Ectodermal cell (in vitro differentiated cells): ENCODE measurements at regions not wholly inside any gene's neighbourhood (a gene's known extent, or its start where the extent isn't known, plus 50 kb on each side); places are given as distances from the start of the nearest gene placed in this dataset.

Source experiments
- H3K27ac ChIP-seq: 2 replicates; pipeline ENCODE4 v1.7.0; 2013; ENCODE audit warnings: mild to moderate bottlenecking, low read depth, low read length; ENCODE audit not compliant: insufficient read depth, poor library complexity, severe bottlenecking
- H3K27me3 ChIP-seq: 2 replicates; pipeline ENCODE4 v1.7.0; 2013; ENCODE audit warnings: mild to moderate bottlenecking, low read length; ENCODE audit not compliant: insufficient read depth, control insufficient read depth, poor library complexity, severe bottlenecking
- H3K36me3 ChIP-seq: one replicate; pipeline ENCODE4 v1.7.0; 2013; ENCODE audit warnings: low read length; ENCODE audit not compliant: control insufficient read depth, insufficient read depth
- H3K4me1 ChIP-seq: one replicate; pipeline ENCODE4 v1.7.0; 2013; ENCODE audit warnings: low read length; ENCODE audit not compliant: control insufficient read depth, insufficient read depth
- H3K4me3 ChIP-seq: 2 replicates; pipeline ENCODE4 v1.7.0; 2013; ENCODE audit warnings: low read depth, low read length, control low read depth; ENCODE audit not compliant: insufficient read depth
- H3K9me3 ChIP-seq: 2 replicates; pipeline ENCODE4 v1.7.0; 2013; ENCODE audit warnings: mild to moderate bottlenecking, low read length, moderate library complexity; ENCODE audit not compliant: control insufficient read depth
- WGBS, 2 experiments: methylation state at CpG; one replicate each; pipeline ENCODE4 v1.1.7; 2013; ENCODE audit warnings: missing lambda C conversion rate in 2 of 2; 5-methylcytosine and 5-hydroxymethylcytosine counted together

DNA sequence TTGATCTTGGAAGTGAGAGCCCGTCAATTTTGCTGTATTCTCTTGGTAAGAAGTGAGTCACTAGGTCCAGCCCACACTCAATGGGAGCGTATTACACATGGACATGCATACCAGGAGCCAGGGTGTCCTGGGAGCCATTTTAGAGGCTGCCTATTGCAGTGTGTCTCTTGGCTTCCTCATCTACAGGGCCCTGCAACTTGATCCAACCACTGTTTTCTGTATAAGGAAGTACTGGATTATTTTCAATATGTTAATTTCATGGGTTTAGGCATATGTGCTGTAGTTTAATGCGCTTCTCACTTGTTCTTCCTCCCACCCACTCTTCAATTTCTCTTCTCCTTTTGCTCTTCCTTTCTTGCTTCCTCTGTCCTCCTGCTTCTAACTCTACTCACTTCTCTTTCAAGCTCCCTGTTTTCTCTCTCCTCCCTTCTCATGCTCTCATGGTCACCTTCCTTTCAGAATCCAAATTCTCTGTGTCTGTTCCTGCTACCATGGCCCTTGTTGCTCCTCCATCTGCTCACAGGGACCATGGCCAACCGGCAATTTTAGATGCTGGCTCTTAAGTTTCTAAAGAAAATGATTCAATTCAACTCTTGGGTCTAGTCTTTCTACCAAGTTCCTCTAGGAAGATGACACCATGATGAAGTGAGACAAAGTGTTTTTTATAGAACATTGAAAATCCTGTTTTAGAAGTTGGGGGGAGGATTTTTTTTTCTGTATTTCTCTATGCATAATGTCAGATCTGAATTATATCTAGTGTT, 152.0 kb upstream of the ZEB2 start:
- Histone ChIP-seq H3K9me3 (no peaks in the 10 kb centered on the region), H3K27me3 (no peaks in the 10 kb centered on the region), H3K36me3 (no peaks in the 10 kb centered on the region), H3K4me1 (no peaks in the 10 kb centered on the region), H3K27ac (no peak overlapping the region), H3K4me3 (no peak overlapping the region)
- WGBS, 2 experiments, result 81 to 82% methylated on average over 4 of the region's 4 CpGs

GRCh38 chr2:144670738-144671137, 150.8 kb upstream of the ZEB2 start:
- no peak overlapping the region for H3K27ac ChIP-seq
- H3K27me3 ChIP-seq, result no peaks in the 10 kb centered on the region
- H3K4me1 ChIP-seq, result no peaks in the 10 kb centered on the region
- 100% methylated on average over 1 of the region's 1 CpG; no CpG with 5 or more reads in 1 of the 2 experiments for WGBS, 2 experiments
- H3K4me3 ChIP-seq, result no peak overlapping the region
- no peaks in the 10 kb centered on the region for H3K9me3 ChIP-seq
- no peaks in the 10 kb centered on the region for H3K36me3 ChIP-seq

- 81 to 87% methylated on average over 2 of the region's 2 CpGs for WGBS, 2 experiments
- no peaks in the 10 kb centered on the region for H3K36me3 ChIP-seq
- no peaks in the 10 kb centered on the region for H3K27me3 ChIP-seq
- H3K4me1 ChIP-seq, result no peaks in the 10 kb centered on the region
- H3K27ac ChIP-seq, result no peak overlapping the region
- H3K9me3 ChIP-seq, result no peaks in the 10 kb centered on the region
- H3K4me3 ChIP-seq, result no peak overlapping the region
These were observed 150.2 kb upstream of the ZEB2 start for GRCh38 chr2:144670080-144670479.

DNA sequence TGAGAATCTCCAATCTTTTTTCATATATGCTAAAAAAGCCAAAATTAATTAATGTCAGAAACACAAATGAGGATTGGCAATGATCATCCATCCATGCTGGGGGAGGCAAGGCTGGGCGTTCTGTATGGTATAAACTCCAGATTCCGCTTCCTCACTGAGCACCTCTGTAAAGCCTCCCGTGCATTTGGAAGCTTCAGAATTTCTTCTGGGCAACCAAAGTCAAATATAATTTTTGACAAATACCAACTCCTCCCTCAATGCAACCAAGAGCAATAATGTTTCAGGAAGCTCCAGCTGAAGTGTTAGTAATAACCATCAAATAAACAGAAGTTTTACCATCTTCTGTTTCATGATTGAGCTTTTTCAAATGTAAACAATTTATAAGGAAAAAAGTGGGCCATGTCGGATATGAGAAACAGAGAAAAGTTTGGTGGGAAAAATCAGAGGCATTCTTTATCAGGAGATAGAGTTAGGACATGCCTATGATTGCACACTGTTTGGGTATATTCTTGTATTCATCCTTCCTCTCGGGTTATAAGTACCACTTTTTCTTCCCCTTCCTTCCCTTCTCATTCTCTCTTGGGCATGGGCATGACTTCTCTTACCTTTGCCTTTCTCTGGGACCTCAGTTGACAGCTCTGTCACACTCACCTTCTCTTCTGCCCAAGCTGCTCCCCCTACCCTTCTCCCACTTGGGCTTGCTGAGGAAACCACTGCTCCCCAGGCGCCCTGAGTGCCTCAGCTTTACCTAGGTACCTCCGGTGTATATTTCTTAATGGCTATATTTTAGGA, 149.5 kb upstream of the ZEB2 start:
- no peaks in the 10 kb centered on the region for H3K9me3 ChIP-seq
- WGBS, 2 experiments, result 93% methylated on average over 7 of the region's 7 CpGs
- H3K27me3 ChIP-seq, result no peaks in the 10 kb centered on the region
- H3K36me3 ChIP-seq, result no peaks in the 10 kb centered on the region
- no peak overlapping the region for H3K27ac ChIP-seq
- no peak overlapping the region for H3K4me3 ChIP-seq
- H3K4me1 ChIP-seq, result no peaks in the 10 kb centered on the region

- no peaks in the 10 kb centered on the region for H3K9me3 ChIP-seq
- WGBS, 2 experiments, result no CpG with 5 or more reads among the region's 1 CpG
- no peak overlapping the region for H3K4me3 ChIP-seq
- H3K36me3 ChIP-seq, result no peaks in the 10 kb centered on the region
- no peaks in the 10 kb centered on the region for H3K27me3 ChIP-seq
- H3K27ac ChIP-seq, result no peak overlapping the region
- H3K4me1 ChIP-seq, result no peaks in the 10 kb centered on the region
These were observed 148.7 kb upstream of the ZEB2 start for GRCh38 chr2:144668493-144669110.

DNA sequence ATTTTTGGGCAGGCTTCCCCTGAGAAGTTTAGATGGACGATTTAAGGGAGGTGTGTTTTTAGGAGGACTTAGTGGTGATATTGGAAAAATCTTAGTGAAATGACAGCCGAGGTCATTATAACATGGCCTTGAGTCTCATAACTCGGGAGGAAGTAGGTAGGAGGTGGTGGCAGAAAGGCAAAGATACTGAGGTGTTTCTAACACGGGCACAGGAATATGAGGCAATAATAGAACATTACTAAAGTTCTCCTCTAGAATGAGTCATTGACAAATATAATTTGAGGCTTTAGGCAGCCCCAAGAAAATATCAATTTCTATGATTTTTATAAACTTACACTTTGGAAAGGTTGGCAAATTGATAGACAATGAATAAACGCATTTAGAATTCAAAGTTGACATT, 146.1 kb upstream of the ZEB2 start:
- WGBS, 2 experiments, result 89 to 91% methylated on average over 4 to 5 of the region's 5 CpGs
- Histone ChIP-seq H3K4me1 (no peaks in the 10 kb centered on the region), H3K4me3 (no peak overlapping the region), H3K27me3 (no peaks in the 10 kb centered on the region), H3K27ac (no peak overlapping the region), H3K36me3 (no peaks in the 10 kb centered on the region), H3K9me3 (no peaks in the 10 kb centered on the region)

DNA sequence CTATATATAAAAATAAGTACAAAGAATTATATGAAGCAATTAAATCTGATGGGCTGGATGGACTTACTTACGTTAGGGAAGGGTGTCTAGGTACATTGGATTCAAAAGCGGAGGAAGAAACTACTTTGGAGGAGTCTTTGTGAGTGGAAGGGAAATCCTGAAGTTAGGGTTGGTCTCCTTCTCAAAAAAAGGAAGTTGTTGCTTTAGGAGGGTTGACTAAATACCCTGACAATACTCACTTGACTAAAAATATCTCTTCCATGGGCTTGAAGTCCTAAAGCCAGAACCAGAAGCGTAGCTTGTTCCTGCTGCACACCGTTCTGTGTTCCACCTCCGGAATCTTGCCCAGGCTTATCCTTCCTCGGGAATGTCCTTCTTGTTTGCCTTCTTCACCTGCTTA, 143.3 kb upstream of the ZEB2 start:
- H3K4me1 ChIP-seq, result peaks cover 3% of the 10 kb centered on the region
- no peak overlapping the region for H3K27ac ChIP-seq
- no peaks in the 10 kb centered on the region for H3K27me3 ChIP-seq
- no peaks in the 10 kb centered on the region for H3K9me3 ChIP-seq
- H3K4me3 ChIP-seq, result no peak overlapping the region
- H3K36me3 ChIP-seq, result no peaks in the 10 kb centered on the region
- WGBS, 2 experiments, result 94 to 96% methylated on average over 6 of the region's 6 CpGs

DNA sequence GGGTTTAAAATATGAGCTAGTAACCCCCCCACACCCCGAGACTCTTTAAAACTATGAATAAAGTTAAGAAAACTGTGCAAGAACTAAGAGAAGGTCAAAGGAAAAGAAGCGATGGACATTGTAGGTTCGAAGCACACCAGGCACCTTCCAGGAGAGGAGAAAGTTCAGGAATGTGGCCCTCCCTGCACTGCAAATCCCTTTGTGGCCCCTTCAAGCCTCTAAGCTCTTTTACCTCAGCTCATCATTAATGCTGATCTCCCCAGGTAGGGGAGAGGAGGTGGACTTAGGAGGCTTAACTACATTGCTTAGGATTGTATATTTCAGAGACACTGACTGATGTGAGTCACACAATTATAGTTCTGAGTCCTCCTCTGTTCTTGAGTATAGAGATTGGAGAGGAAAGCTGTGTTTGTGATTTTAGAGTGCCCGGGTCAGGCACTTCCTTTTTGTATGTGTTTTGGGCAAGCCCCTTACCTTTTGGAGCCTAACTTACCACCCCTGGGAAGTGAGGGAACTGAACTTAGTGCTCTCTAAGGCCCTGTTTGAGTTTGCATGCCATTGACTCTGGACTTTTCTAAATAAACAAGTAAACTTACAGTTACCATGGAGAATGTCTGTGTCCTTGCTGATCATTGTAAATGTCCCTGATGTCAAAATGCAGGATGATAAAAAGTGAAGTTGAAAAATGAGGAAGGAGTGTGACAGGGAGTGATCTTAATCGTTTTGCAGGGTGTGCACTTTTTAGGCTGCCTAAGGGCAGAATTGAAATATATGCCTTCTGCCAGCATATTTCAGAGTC, 140.8 kb upstream of the ZEB2 start:
- Histone ChIP-seq H3K9me3 (no peaks in the 10 kb centered on the region), H3K4me1 (peaks cover 3% of the 10 kb centered on the region), H3K27ac (no peak overlapping the region), H3K27me3 (no peaks in the 10 kb centered on the region), H3K36me3 (no peaks in the 10 kb centered on the region), H3K4me3 (no peak overlapping the region)
- WGBS, 2 experiments, result 84 to 91% methylated on average over 4 to 5 of the region's 5 CpGs

DNA sequence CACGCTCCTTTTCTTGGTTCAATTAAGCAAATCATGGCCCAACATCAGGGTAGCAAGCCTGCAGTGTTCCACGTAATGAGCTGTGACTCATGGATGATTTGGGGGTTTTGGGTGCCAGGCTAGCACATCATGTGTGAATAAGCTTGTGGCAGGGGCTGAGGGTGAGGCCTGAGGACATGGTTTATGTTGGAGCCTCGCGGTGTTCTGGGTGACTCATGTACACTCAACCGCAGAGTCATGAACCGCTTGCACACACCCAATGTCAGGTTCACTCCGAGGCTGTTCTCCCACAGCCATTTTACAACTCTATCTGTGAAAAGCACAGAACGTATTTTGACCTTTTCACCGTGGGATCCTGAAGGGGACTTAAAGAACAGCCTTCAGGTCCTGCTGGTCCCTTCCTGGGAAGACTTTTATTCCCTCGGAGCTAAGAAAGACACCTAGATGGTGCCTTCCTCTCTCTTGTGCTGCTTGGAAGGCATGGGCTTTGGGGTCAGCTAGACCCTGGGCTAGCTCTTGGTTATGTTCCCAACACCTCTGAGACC, 139.9 kb upstream of the ZEB2 start:
- H3K9me3 ChIP-seq, result no peaks in the 10 kb centered on the region
- H3K27ac ChIP-seq, result no peak overlapping the region
- H3K4me3 ChIP-seq, result no peak overlapping the region
- H3K4me1 ChIP-seq, result peaks cover 3% of the 10 kb centered on the region
- H3K27me3 ChIP-seq, result no peaks in the 10 kb centered on the region
- WGBS, 2 experiments, result 95 to 97% methylated on average over 10 of the region's 10 CpGs
- H3K36me3 ChIP-seq, result no peaks in the 10 kb centered on the region
